Activated T-helper 2 cell treated with anti-CD3 and anti-CD28 coated beads, Interferon-gamma antibody, Interleukin-2, Interleukin-4, amounts not matched to agents 10 μg/mL and 5 μg/mL and 100 μg/mL, durations not matched to agents 14 hours and 24 hours and 36 hours (primary cell): ENCODE measurements at regions not wholly inside any gene's neighbourhood (a gene's known extent, or its start where the extent isn't known, plus 50 kb on each side); places are given as distances from the start of the nearest gene placed in this dataset.

Experiments
- DNase-seq: peaks from one replicate; pipeline ENCODE4 v3.0.0; 2021; ENCODE audit warnings: low spot score
- H3K27ac Mint-ChIP-seq: one replicate; pipeline ENCODE4 v1.8.0; 2021; ENCODE audit warnings: mixed read lengths
- H3K27me3 Mint-ChIP-seq: one replicate; pipeline ENCODE4 v1.8.0; 2021; ENCODE audit warnings: low read depth, mixed read lengths
- H3K36me3 Mint-ChIP-seq: one replicate; pipeline ENCODE4 v1.8.0; 2021; ENCODE audit warnings: low read depth, mixed read lengths
- H3K4me1 Mint-ChIP-seq: one replicate; pipeline ENCODE4 v1.8.0; 2021; ENCODE audit warnings: low read depth, mixed read lengths
- H3K4me3 Mint-ChIP-seq: one replicate; pipeline ENCODE4 v1.8.0; 2021; ENCODE audit warnings: low read depth, mild to moderate bottlenecking, moderate library complexity, mixed read lengths
- H3K9me3 Mint-ChIP-seq: one replicate; pipeline ENCODE4 v1.8.0; 2021; ENCODE audit warnings: mixed read lengths
- intact Hi-C: fragments of 100-400 bp; cut with micrococcal nuclease; formaldehyde crosslinking; loops from one replicate; pipeline ENCODE4 v1.15.1; 2023

DNA sequence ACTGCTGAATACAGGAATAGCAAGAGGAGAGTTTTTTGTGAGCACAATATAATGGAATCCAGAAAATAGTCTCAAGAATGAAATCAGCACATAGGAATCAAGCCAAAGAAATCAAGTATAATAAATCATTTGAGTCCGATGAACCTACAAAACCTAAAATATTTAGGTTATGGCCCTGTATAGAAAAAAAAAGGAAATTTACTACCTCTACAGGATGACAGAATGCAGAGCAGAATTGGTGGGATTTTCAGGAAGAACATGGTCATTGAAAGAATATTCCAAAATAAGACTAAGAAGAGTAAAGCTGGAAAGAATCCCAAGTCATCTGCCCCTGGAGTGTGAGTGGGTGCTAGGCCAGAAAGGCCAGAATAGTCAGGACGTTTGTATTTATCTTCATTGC is 1041.2 kb upstream of the CDH2 start:
- H3K27ac Mint-ChIP-seq: no peak overlapping the region
- H3K9me3 Mint-ChIP-seq: peaks cover 52% of the 10 kb centered on the region
- no peaks in the 10 kb centered on the region for H3K27me3 Mint-ChIP-seq
- no peak overlapping the region for H3K4me3 Mint-ChIP-seq
- no peaks in the 10 kb centered on the region for H3K36me3 Mint-ChIP-seq
- intact Hi-C loops: no loop called here
- no peak for DNase-seq
- H3K4me1 Mint-ChIP-seq: no peaks in the 10 kb centered on the region

DNA sequence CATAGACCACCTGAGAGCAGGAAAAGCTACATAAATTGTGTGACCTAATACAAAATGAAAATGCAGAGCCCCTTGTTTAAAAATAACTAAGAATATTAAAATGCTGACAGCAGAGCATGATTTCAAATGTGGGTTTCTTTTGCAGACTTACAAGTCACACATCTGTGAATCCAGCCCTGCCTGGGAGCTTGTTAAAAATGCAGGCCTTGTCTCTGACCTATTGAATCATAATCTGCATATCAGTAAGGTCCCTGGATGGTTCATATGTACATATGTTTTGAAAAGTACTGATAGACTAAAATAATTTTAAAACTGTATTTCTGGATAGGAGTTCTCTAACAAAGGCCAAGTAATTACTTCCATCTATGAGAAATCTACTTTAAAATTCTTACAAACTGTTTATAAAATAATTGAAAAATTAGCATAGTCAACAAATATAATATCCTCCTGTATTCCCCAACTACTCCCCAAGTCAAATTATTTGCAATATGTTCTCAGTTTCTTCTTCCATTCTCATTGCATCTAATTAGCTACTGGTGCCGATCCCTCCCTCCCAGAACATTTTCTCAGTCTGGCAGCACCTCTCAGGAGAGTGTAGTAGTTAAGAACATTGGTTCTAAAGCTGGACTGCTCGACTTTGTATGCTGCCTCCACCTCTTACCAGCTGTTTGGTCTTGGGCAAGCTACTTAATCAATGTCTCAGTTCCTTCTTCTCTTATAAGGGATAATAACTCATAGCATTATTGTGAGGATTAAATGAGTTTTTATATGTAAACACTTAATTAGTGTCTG is 1040.4 kb upstream of the CDH2 start:
- Mint-ChIP-seq H3K27ac (no peak overlapping the region), H3K9me3 (peaks cover 51% of the 10 kb centered on the region), H3K4me3 (no peak overlapping the region), H3K36me3 (no peaks in the 10 kb centered on the region), H3K27me3 (no peaks in the 10 kb centered on the region), H3K4me1 (no peaks in the 10 kb centered on the region)
- intact Hi-C loops: no loop called here
- no peak for DNase-seq

DNA sequence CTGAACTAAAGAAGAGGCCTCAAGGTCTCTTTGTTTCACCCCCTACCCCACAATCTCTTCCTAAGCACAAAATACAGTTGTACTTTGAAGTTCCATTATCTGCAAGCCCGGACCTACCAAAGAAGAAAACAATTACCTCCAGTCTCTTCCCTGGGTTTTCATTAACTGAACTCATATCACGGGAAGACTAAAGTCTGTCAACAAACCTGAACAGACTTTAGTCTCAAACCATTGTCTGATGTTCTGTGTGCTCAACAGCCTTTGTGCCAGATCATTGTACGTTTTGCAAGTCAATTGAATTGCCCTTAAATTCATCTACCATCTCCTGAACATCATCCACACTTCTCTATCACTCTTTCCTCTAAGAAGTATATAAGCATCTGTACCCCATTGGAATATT is 1021.9 kb upstream of the CDH2 start:
- intact Hi-C loops: no loop called here
- Mint-ChIP-seq H3K36me3 (no peaks in the 10 kb centered on the region), H3K4me1 (no peaks in the 10 kb centered on the region), H3K27ac (no peak overlapping the region), H3K9me3 (peaks cover 54% of the 10 kb centered on the region), H3K4me3 (no peak overlapping the region), H3K27me3 (no peaks in the 10 kb centered on the region)
- no peak for DNase-seq

DNA sequence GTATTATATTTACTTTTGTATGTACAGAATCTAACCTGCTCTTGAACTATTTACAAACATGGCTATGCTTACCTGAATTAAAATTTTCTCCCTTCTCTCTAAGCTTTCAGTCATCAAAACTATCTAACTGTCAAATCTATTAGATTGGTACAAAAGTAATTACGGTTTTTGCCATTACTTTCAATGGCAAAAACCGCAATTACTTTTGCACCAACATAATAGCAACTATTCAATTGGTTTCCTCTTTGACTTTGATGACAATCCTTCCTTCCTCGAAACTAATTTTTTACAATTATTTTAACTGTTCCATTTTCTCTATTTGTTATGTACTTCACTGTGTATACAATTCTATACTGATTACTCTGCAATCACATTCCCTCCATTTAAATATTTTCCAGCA is 1019.4 kb upstream of the CDH2 start:
- no peak overlapping the region for H3K4me3 Mint-ChIP-seq
- H3K27me3 Mint-ChIP-seq: no peaks in the 10 kb centered on the region
- no peaks in the 10 kb centered on the region for H3K4me1 Mint-ChIP-seq
- peaks cover 50% of the 10 kb centered on the region for H3K9me3 Mint-ChIP-seq
- no peak overlapping the region for H3K27ac Mint-ChIP-seq
- DNase-seq: no peak
- intact Hi-C loops: no loop called here
- no peaks in the 10 kb centered on the region for H3K36me3 Mint-ChIP-seq

DNA sequence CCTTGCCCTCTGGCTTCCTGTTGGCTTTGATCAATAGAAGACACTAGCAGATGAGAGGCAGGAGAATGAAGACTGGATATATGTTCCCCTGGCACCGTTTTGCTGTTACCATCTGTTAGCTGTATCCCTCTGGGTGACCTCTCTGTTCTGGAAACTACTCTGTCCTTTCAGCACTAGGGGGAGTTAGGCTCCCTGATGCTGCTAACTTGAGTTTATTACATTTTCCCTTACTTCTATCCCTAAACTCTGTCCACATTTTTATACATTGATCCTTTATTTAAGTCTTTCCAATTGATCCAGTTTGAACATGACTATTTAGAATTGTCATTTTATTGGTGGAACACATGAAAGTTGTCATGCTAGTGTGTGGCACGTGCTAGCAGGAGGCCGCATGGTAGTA is 1014.3 kb upstream of the CDH2 start:
- Mint-ChIP-seq H3K27me3 (no peaks in the 10 kb centered on the region), H3K36me3 (no peaks in the 10 kb centered on the region), H3K4me1 (no peaks in the 10 kb centered on the region), H3K9me3 (peaks cover 51% of the 10 kb centered on the region), H3K4me3 (no peak overlapping the region), H3K27ac (no peak overlapping the region)
- intact Hi-C loops: no loop called here
- DNase-seq: no peak

DNA sequence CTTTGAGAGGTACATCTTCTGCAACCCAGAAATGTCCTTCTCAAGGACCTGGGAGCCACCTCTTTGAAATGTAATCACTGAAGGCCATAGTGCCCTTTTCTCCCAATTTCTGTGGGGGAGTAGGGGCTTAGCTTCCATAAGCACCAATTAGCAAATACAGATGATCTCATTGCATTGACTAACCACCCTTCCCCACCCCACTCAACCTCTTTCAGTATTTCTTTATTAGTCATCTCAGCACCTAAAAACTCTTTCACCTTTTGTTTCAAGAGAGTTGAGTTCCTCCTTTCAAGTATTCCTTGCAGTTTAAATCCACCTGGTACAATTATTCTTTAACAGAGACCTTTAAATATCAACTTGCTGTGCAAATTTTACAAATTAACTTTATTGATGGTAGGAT is 1011.8 kb upstream of the CDH2 start:
- H3K4me1 Mint-ChIP-seq: no peaks in the 10 kb centered on the region
- DNase-seq: no peak
- H3K36me3 Mint-ChIP-seq: no peaks in the 10 kb centered on the region
- intact Hi-C loops: no loop called here
- peaks cover 46% of the 10 kb centered on the region for H3K9me3 Mint-ChIP-seq
- H3K4me3 Mint-ChIP-seq: no peak overlapping the region
- no peaks in the 10 kb centered on the region for H3K27me3 Mint-ChIP-seq
- no peak overlapping the region for H3K27ac Mint-ChIP-seq

DNA sequence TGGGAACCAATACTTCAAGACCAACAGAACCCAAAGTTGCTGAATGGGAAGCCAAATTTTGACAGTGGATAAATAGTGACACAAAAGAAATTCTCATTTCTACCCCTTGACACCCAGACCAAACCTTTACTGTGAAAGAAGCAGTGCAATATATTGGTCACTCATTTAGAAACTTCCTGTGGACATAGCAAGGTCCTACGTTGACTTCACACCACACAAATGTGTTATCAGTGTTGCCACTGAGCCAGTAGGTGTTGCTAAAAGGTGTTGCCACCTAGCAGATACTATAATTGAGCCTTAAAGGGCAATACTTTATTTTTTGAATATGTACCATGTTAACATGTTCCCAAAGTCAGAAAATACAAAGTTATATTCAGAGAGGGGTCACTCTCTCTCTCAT is 1008.9 kb upstream of the CDH2 start:
- peaks cover 45% of the 10 kb centered on the region for H3K9me3 Mint-ChIP-seq
- no peaks in the 10 kb centered on the region for H3K36me3 Mint-ChIP-seq
- no peak overlapping the region for H3K4me3 Mint-ChIP-seq
- H3K27ac Mint-ChIP-seq: no peak overlapping the region
- H3K4me1 Mint-ChIP-seq: no peaks in the 10 kb centered on the region
- no peaks in the 10 kb centered on the region for H3K27me3 Mint-ChIP-seq
- no peak for DNase-seq
- intact Hi-C loops: no loop called here

DNA sequence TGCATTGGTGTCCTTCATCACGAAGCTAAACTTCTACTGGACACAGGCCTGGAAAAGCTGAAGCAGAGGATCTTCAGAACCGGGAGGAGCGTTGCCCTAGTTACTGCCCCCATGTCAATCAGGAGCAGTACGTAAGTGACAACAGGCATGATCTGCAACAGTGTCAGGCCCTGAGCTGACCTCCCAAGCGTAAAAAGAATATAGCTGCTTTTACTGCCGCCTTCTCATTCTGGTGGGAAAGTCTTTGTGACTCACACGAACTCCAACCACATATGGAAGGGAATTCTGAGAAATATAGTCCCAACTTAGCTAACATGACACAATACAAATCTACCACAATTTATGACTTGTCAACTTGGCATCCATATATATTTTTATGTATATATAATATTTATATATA is 1007.7 kb upstream of the CDH2 start:
- no peak overlapping the region for H3K4me3 Mint-ChIP-seq
- H3K36me3 Mint-ChIP-seq: no peaks in the 10 kb centered on the region
- intact Hi-C loops: no loop called here
- no peak for DNase-seq
- H3K9me3 Mint-ChIP-seq: peaks cover 46% of the 10 kb centered on the region
- no peaks in the 10 kb centered on the region for H3K27me3 Mint-ChIP-seq
- H3K27ac Mint-ChIP-seq: no peak overlapping the region
- no peaks in the 10 kb centered on the region for H3K4me1 Mint-ChIP-seq

DNA sequence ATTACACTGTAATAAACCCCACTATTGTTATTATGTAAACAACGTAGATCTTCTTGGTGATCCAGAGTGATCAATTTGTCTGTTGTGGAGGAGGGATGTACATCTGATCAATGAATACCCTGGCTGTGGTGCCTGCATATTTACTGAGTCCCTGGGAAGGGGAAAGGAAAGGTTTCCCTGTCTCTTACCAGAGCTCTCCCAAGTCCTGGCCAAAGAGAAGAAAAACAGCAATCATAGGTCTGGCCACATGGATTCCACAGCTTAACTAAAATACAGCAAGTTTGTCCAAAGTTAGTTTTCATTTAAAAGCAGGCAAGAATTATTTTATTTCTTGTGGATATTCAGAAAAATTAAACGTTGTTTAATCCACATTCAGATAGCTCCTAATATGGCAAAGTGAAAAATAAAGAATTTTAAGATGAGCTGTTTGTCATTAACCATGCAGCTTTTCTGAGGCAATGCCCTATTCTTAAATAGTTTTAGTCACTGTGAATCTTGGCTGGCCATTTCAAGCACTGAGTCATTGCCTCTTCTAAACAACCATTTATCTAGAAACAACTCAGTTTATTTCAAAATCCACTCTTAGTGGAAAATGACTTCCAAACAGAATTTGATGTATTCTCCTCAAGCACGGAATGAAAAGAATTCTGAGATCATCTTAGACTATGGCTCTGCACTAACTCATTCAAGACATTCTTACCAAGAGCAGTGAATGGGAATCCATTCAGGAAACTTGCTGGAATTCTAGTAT is 1004.4 kb upstream of the CDH2 start:
- no peaks in the 10 kb centered on the region for H3K36me3 Mint-ChIP-seq
- H3K9me3 Mint-ChIP-seq: peaks cover 50% of the 10 kb centered on the region
- no peaks in the 10 kb centered on the region for H3K27me3 Mint-ChIP-seq
- DNase-seq: no peak
- H3K4me1 Mint-ChIP-seq: no peaks in the 10 kb centered on the region
- H3K4me3 Mint-ChIP-seq: no peak overlapping the region
- H3K27ac Mint-ChIP-seq: no peak overlapping the region
- intact Hi-C loops: no loop called here

DNA sequence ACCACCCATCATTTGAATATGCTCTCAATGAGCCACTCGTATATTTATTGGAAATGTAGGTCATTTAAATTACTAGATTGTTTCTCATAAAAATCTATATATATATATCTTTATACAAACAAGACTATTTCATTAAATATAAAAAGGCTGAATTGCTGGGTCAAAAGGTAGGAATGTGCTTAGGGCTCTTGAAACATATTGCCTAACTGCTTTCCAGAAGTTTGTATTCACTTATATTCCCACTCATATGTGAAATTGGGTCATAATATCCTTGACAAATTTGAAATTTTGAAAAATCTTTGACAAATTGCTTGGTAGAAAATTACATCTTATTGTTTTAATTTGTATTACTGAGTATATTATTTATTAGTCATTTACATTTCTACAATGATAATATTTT is 999.8 kb upstream of the CDH2 start:
- no peaks in the 10 kb centered on the region for H3K27me3 Mint-ChIP-seq
- no peak for DNase-seq
- peaks cover 49% of the 10 kb centered on the region for H3K9me3 Mint-ChIP-seq
- H3K4me3 Mint-ChIP-seq: no peak overlapping the region
- intact Hi-C loops: no loop called here
- no peaks in the 10 kb centered on the region for H3K4me1 Mint-ChIP-seq
- H3K27ac Mint-ChIP-seq: no peak overlapping the region
- no peaks in the 10 kb centered on the region for H3K36me3 Mint-ChIP-seq

DNA sequence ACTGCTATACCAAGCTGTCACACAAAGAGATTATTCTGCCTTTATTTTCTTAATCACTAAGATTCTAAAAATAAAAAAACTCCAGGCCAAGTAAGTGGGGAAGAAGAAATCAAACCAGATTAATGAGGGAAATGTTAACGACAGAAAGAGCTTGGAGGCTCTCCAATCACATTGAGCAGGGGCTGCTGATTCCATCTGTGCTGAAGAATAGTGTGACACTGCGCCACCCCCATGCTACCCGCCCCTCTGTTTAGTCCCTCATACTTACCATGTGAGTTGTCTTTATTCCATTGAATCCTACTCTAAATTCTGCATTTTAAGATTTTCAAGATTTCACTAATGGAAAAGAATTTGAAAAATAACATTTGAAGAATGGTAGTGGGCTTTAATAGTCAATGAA is 998.0 kb upstream of the CDH2 start:
- intact Hi-C loops: no loop called here
- DNase-seq: no peak
- no peak overlapping the region for H3K27ac Mint-ChIP-seq
- no peaks in the 10 kb centered on the region for H3K4me1 Mint-ChIP-seq
- peaks cover 49% of the 10 kb centered on the region for H3K9me3 Mint-ChIP-seq
- H3K36me3 Mint-ChIP-seq: no peaks in the 10 kb centered on the region
- no peaks in the 10 kb centered on the region for H3K27me3 Mint-ChIP-seq
- no peak overlapping the region for H3K4me3 Mint-ChIP-seq

DNA sequence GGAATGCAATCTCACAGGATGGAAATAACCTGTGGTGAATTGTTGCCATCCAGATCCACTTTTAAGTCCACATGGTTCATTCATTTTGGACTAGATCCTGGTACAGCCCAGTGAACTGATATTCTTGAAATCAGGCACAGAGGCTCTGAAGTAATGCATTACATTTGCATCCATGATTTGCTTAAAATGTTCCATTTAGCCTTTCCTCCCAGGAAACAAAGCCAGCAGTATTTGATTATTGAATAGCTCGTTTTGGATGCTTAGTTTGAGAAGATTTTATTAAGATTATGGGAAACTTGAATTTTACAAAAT is 995.8 kb upstream of the CDH2 start:
- intact Hi-C loops: no loop called here
- H3K4me1 Mint-ChIP-seq: no peaks in the 10 kb centered on the region
- no peak overlapping the region for H3K4me3 Mint-ChIP-seq
- H3K9me3 Mint-ChIP-seq: peaks cover 43% of the 10 kb centered on the region
- no peak overlapping the region for H3K27ac Mint-ChIP-seq
- no peaks in the 10 kb centered on the region for H3K36me3 Mint-ChIP-seq
- no peak for DNase-seq
- H3K27me3 Mint-ChIP-seq: no peaks in the 10 kb centered on the region

DNA sequence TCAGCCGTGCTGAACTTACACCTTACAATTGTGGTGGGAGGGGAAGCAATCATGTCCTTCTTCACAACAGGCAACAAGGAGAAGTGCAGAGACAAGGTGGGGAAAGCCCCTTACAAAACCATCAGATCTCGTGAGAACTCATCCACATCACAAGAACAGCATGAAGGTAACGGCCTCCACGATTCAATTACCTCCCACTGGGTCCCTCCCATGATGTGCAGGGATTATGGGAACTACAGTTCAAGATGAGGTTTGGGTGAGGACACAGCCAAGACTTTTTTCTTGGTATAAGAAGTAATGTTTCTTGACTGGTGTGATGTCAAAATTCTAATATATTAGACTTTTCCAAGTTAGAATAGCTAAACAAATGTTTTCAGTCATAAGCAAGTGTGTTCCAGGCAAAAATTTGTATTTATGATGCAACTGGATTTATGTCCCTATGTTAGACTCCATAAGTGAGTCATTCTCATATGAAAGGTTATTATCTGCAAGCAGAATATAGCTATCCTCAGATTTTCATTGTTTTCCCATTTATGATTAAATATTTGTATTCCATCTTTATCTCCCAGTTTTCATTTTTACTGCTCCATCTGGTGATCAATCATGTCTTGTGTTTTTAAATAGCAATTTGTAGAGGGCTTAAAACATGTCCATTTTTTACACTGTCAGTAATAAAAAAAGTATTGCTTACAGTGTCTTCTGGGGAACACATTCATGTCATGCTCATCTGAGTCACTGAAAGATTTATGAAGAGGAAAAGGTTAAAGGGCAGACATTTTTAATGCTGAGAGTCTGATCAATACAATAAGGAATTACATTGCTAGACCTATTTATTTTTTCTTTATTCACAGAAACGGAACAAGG is 995.2 kb upstream of the CDH2 start:
- intact Hi-C loops: no loop called here
- Mint-ChIP-seq H3K27ac (no peak overlapping the region), H3K9me3 (peaks cover 40% of the 10 kb centered on the region), H3K4me3 (no peak overlapping the region), H3K36me3 (no peaks in the 10 kb centered on the region), H3K27me3 (no peaks in the 10 kb centered on the region), H3K4me1 (no peaks in the 10 kb centered on the region)
- no peak for DNase-seq
